Activated CD8-positive, alpha-beta memory T cell treated with anti-CD3 and anti-CD28 coated beads for 48 hours (primary cell): ENCODE measurements at regions not wholly inside any gene's neighbourhood (a gene's known extent, or its start where the extent isn't known, plus 50 kb on each side); places are given as distances from the start of the nearest gene placed in this dataset.

ENCODE experiments used
- DNase-seq, 3 experiments: peaks; one replicate each; pipeline ENCODE4 v3.0.0-alpha.2; 2020; ENCODE audit warnings: low read depth in 2 of 3, low spot score in 2 of 3

DNA sequence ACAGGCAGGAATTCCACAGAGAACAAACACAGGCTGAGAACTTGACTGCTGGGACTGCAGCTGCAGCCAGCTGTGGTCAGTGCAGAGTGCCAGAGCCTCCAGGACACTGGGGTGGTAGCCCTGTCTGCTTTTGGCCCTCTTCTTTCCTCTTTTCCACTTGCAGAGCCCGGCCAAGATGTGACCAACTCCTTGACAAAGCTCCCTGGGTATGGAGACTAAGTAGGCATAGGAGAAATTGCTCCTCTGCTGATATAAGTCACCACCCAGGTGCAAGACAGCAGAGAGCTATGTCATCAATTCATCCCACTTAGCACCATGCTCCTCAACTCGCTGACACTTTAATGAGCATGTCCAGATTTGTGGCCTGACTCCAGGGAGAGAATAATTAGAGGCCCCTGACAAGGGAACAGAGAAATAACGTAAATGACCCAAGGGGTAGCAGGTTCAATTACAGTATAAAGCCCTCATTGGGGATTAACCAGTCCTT, 369.4 kb upstream of the B3GAT1 start:
- DNase-seq = no peak

DNA sequence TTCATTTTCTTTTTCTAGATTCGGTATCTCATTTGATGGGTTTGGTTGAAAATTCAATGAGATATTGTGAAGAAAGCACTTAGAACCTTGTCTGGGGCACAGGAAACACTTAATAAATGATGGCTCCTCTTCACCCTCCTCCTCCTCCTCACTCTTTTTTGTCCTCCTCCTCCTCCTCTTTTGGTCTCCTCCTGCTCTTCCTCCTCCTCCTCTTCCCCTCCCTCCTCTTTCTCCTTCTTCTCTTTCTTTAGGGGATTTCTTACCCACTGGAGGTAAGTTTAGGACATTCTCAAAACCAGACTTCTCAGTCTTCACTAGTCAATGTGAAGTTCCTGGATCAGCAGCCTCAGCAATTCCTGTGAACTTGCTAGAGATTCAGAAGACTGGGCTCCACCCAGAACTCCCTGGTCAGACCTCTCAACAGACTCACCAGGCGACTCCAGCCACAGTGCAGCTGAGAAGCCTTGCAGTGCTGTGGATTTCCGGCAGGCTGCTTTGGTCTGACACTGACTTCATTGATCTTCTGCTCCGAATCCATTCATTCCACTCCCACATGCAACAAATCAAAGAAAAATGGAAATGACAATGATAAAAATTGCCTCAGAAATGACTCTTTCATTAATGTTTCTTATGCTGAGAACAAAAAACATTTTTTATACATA, 368.6 kb upstream of the B3GAT1 start:
- no peak for DNase-seq

DNA sequence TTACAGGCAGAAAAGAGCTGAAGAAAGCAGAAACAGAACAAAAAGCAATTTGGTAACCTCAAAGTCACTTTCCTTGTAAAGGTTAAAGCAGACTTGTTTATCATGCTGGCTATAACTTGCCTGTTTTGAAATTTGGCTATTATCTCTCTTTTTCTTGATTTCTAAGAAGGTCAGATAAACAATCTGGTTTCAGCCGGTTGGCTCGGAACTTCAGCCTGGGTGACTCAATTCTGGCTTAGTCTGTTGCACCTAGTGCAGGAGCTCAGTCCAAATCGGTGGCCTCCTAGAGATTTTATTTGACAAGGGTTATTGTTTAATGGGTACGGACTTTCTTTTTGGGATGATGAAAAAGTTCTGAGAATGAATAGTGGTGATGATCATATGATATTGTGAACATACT, 367.1 kb upstream of the B3GAT1 start:
- DNase-seq = no peak

DNA sequence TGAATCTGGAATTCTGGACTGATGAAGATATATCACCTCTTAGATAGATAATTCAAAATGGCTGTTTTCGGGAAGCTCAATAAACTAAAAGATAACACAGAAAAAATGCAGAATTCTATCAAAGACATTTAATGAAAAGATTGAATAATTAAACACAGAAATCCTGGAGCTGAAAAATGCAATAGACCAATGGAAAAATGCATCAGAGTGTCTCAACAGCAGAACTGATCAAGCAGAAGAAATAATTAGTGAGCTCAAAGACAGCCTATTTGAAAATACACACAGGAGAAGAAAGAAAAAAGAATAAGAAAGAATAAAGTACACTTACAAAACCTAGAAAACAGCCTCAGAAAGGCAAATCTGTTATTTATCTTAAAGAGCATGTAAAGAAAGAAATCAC, 356.4 kb upstream of the B3GAT1 start:
- DNase-seq = no peak

DNA sequence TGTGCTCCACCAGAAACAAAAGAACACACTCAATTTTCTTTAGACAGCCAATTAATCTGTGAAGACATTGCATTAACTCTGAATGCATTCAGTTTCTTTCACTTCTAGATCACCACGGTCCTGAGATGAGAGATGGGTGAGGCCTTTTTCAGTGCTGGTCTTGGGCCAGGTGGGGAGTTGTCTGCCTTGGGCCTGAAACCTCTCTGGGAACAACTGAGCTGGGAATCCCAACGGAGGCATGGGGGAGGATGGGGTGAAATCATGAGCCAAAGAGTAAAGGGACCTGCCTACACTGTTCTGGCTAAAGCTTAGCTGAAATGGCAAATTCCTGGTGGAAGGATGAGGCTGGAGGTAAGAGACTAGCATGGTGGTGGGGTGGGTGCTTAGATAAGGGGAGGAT, 353.5 kb upstream of the B3GAT1 start:
- no peak for DNase-seq

DNA sequence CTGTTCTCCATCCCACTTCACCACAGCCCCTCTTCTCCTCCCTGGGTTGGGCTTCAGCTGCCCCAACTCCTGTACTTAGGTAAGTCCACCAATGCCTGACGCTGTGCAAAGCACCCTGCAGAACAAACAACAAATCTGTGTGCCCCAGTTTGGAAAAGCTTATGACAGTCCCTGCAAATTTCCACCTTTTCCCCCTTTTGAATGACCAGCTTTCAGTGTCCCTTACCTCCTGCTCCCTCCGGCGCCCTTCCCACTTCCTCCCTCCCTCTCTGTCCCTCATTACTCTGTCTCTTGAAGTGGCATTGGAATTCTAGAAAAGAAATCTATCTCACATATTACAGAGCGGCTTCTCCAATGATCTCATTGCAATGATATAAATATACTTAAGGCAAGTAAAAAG, 352.9 kb upstream of the B3GAT1 start:
- DNase-seq = no peak

DNA sequence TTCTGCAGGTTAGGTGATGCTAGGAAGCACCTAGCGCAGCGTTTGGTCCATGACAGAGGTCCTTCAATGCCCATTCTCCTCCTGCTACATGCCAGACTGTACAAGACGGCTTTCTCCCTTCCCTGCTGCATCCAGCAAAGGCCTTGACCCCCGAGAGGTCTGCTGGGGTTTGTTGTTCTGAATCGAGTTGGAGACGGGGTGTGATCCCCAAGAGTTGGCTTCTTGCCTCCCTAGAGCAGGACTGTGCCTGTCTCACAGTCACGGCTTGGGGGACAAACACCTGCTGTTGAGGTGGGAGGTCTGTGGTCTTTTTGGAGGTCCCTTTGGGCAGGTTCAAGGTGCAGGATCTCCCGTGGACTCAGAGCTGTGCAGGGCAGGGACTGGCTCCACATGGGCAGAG, 352.3 kb upstream of the B3GAT1 start:
- DNase-seq = no peak

DNA sequence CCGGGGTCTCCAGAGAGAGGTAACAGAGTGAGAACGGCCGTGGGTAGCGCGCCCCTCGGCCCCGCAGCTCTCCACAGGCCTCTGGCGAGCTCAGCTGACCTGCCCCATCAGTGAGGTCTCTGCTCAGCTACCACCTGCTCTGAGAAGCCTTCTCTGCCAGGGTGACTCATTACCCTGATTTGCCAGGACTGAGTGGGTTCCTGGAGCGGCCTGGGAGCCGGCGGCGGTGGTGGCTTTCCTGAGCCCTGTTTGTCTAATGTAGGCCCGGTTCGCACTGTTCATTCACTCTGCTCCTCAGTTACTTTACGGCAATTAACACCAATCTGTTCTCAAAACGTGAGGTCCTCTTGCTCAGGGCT, 351.0 kb upstream of the B3GAT1 start:
- no peak for DNase-seq

DNA sequence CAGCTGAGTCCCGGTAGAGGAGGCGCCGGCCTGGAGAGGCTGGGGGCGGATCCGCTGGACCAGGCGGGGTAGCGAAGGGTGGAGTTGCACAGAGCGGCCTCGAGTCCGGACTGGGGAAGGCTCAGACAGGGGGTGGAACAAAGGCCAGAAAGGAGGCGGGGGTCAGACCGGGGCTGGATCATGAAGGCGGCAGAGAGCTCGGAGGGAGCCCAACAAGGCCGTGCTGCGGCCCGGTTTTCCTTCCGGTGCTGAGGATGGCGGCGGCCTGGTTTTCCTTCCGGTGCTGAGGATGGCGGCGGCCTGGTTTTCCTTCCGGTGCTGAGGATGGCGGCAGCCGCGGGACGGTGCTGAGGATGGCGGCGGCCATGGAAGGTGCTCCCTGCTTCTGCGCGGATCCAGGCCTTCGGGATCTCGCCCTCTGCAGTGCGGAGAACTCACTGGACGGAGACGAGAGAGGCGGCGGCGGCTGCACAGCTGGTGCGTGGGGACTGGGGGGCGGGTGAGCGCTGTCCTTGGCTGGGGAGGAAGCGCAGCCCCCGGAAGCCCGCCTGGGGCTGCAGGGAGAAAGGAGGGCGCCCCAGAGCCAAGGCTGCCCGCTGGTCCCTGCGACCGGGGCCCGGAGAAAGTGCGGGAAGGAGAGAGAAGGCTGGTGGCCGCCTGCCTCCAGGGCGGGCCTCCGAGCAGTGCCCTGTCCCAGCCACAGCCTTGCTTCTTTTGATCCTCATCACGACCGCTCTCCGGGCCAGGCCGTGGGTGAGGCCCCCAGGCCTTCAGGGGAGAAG, 350.4 kb upstream of the B3GAT1 start:
- DNase-seq = peak in 1 of 3 experiments; percentile 4

DNA sequence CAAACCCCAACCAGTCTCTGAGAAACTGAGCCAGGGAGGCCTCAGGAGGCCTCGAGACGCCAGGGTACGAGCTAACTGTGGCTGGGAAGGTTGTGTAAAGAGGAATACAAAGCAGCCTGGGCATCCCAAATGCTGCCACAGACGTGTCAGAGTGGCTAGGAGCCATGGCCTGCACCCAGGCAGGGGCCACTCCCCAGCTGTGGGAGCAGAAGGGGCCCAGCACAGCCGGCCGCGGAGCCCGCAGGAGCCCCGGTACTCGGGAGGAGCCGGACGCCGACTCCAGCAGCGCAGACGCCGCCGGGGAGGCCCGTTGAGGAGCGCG, 349.8 kb upstream of the B3GAT1 start:
- DNase-seq = no peak

DNA sequence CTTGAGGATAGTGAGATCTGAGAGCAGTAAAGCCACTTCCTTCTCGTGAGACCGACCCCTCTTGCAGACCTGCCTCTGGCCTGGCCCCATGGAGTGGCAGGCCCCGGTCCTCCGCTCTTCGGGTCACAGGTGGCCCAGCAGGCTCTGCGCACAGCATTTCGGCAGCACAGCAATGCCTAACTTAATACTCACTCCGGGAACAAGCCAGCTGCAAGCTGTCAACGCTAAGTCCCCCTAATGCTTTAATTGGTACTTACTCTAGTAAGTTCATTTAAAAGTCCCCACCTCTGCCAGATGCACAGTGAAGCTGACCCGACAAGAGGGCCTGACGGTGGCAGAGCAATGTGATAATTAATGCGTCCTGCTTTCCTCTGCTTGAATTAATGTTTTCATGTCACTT, 349.3 kb upstream of the B3GAT1 start:
- DNase-seq = no peak

DNA sequence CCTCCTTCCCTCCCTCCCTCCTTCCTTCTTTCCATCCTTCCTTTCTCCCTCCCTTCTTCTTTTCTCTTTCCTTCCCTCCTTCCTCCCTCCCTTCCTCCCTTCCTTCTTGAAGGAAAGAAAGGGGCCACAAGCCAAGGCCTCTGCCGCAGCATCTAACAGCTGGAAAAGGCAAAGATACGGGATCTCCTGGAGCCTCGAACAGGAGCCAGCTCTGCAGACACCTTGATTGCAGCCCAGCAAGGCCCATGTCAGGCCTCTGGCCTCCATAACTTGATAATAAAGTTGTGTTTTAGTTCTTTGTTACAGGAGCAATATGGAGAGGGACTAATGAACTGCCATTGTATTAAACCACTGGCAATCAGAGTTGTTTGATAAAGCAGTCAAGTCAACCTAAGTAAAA, 348.9 kb upstream of the B3GAT1 start:
- no peak for DNase-seq

DNA sequence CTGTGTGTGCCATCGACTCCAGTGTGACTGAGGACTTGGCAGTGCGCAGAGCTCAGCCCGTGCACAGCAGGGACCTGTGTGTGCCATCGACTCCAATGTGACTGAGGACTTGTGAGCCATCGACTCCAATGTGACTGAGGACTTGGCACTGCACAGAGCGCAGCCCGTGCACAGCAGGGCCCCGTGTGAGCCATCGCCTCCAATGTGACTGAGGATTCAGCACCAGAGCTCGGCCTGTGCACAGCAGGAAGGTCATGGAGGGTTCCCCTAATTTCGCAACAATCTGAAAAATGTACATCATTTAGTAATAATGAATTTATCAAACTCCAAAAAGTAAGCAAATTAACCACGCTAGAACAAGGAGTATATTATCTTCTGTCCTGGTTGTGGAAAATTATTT, 348.3 kb upstream of the B3GAT1 start:
- DNase-seq = no peak

DNA sequence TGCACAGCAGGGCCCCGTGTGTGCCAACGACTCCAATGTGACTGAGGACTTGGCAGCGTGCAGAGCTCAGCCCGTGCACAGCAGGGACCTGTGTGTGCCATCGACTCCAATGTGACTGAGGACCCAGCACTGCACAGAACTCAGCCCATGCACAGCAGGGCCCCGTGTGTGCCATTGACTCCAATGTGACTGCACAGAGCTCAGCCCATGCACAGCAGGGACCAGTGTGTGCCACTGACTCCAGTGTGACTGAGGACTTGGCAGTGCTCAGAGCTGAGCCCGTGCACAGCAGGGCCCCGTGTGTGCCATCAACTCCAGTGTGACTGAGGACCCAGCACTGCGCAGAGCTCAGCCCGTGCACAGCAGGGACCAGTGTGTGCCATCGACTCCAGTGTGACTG, 347.8 kb upstream of the B3GAT1 start:
- no peak for DNase-seq

DNA sequence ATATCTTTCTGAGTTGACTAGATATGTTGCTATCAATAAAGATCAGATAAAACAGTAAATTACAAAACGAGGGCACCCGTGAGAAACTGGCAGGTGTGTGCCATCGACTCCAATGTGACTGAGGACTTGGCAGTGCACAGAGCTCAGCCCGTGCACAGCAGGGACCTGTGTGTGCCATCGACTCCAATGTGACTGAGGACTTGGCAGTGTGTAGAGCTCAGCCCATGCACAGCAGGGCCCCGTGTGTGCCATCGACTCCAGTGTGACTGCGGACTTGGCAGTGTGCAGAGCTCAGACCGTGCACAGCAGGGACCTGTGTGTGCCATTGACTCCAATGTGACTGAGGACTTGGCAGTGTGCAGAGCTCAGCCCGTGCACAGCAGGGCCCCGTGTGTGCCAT, 347.2 kb upstream of the B3GAT1 start:
- no peak for DNase-seq

DNA sequence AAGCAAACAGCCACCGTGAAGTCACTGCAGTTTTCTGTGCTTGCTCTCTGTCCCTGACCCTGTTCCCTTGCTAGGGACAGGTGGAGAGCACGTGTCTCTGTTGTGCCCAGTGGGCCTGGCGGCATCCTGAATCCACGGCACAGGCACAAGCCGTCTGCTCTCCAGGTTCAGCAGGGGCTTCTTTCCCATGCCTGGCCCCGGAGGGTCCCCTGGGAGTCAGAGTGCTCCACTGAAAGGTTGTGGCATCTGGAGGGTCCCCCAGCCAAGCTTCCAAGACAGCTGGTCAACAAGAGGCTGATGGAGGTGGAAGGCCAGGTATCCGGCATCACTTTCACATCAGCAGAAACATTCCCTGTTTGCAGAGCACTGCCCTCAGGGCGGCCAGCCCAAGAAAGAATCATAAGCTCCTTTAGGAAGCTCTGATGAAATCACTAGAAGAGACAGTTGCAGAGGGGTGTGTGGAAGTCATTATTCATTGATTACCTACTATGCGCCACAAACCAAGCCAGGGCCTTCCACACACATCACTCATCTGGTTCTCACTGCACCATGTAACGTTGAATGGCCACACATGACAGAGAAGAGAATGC, 346.4 kb upstream of the B3GAT1 start:
- DNase-seq = no peak

DNA sequence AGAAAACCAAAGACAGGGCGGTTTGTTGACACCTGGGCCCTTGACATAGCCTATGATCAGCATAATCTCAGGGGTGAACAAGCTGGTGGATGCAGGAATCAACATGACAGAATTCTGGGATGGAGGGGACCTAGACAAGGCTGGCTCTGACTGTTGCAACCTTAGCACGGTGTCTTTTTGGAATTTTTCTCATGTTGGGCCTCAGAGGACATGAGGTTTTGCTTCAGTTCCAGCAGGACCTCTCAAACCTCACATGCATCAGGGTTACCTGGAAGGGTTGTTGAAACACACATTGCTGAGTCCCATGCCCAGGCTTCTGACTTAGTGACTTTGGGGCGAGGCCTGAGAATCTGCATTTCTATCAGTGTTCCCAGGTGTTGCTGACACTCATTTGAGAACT, 345.6 kb upstream of the B3GAT1 start:
- DNase-seq = no peak

DNA sequence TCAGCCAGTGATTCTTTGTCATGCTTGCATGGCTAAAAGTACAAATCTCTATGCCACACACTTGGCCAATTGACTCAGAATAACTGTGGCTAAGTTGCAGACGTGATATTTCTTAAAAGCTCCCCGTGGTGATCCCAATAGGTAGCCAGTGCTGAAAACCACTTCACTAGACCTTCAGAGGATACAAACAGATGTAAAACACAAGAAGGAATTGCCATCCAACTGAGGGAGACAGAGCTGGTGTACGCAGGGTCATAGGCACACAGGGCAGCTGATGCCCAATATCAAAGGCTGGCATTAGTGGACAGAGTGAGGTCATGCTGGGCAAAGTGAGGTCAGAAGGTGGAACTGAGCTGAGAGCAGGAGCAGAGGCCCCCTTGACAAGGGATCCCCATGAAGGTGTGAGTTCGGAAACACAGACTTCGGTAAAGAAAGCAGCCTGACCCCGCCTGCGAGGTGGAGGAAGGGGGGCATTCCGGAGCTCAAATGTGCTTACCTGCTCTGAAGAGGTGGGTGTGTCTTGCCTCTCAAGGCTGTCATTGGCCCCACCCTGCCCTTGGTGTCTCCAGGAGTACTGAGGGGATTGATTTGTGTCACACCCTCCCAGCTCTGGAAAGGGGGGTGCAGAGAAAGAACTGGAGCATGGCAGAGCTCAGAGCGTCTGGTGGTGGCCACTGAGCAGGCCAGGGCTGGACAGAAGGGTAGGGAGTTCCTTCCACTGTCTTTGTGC, 344.9 kb upstream of the B3GAT1 start:
- DNase-seq = no peak

DNA sequence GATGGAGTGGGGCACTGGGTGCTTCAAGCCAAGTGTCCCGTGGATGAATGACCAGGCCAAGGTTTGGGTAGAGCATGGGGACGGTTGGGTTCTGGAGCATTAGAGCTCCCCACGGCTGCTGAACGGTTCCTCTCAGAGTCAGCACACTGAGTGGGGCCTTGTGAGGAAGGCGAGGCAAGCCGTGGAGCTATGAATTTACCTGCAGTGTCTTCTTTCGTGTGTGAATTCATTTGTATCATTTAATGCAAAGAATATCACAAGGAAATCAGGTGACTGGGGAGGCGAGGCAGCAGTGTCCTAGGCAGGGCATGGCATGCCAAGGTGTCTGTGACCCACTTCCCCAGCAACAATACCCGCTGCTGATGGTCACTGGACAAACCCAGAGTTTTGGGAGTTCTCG, 343.5 kb upstream of the B3GAT1 start:
- no peak for DNase-seq

DNA sequence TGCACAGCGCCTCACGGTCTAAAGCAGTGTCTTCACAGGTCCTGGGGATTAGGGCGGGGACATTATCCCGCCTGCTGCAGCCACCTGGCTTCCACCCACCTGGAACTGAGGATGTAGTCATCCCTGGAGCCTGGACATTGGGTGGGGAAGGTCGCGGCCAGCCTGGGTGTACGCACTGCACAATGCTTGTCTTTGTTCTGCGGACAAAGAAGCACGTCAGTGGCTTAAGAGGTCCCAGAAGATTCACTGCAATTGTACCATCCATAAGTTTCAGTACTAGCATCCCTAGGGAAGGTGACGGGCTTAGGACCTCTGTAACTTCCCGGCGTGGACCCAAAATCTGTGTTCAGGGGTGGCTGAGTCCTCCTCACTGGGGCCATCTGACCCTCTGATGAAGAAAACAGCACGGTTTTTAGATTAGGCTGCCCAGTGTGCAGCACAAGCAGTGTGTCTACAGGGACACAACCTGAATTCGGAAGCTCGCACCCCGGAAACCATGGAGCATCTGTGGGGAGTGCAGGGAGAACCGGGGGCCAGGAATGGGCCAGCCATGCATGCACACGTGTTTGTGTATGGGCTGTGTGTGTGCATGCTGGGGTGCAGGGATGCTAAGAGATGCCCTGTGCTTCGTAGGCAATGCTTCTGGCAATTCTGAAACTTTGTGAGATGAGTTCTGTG, 342.6 kb upstream of the B3GAT1 start:
- DNase-seq = no peak

DNA sequence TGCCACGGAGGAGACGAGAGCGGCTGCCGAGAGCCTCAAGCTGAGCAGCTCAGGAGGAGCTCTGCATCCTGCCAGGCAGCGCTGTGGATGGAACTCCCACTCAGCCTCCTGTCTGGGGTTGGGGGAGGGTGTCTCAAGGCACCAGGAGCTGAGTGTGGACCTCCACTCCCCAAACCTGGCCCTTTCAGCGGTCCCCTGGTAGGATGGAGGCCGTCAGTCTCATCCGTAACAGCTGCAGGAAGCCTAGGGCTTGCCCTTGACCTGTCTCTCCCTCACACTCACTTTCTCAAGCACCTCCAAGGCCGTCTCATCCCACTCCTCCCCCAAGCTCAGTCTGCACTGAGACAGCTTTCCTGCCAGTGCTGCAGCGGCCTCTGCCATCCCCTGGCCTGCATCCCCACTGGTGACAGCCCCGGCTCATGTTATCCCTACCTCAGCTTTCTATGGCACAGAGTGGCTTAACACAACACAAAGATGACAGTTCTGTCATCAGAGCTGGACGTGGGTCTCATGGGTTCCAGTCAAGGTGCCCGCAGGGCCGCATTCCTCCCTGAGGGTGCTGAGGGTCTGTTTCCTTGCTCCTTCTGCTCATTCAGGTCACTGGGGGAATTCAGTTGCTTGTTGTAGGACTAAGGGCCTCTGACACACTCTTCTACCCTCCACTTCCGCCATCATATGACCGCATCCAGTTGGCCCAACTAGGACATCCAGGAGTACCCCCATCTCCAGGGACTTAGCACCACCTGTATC, 341.9 kb upstream of the B3GAT1 start:
- no peak for DNase-seq
